ENCODE measurements at regions not wholly inside any gene's neighbourhood (a gene's known extent, or its start where the extent isn't known, plus 50 kb on each side); places are given as distances from the start of the nearest gene placed in this dataset.

DNA sequence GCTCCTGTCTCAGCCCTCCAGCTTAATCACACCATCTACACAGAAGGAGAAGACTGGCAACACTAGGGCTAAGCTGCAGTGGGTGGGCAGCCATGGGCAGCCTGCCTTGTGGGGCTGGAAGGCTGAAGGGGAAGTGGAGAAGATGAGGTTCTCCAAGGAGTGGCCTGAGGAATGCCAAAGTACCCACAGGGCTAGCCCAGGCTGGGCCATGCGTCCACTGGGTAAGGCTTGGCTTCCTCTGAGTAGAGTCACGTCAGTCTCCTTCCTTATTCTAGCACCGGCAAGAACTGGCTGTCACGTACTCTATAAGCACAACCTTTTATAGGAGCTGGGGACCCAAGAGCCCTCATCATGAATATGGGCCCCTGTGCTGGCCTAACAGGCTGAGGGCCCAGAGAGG is 110.6 kb upstream of the SIRPA start:
- TF ChIP-seq, protein P1, sequence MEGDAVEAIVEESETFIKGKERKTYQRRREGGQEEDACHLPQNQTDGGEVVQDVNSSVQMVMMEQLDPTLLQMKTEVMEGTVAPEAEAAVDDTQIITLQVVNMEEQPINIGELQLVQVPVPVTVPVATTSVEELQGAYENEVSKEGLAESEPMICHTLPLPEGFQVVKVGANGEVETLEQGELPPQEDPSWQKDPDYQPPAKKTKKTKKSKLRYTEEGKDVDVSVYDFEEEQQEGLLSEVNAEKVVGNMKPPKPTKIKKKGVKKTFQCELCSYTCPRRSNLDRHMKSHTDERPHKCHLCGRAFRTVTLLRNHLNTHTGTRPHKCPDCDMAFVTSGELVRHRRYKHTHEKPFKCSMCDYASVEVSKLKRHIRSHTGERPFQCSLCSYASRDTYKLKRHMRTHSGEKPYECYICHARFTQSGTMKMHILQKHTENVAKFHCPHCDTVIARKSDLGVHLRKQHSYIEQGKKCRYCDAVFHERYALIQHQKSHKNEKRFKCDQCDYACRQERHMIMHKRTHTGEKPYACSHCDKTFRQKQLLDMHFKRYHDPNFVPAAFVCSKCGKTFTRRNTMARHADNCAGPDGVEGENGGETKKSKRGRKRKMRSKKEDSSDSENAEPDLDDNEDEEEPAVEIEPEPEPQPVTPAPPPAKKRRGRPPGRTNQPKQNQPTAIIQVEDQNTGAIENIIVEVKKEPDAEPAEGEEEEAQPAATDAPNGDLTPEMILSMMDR (IDR thresholded peaks at IDR 0.05): no peak
- no peak for TF ChIP-seq POLR2A (IDR thresholded peaks at IDR 0.05)
